Progenitor cell of endocrine pancreas (in vitro differentiated cells): ENCODE measurements at regions not wholly inside any gene's neighbourhood (a gene's known extent, or its start where the extent isn't known, plus 50 kb on each side); places are given as distances from the start of the nearest gene placed in this dataset.

Experiments
- DNase-seq: peaks from one replicate; pipeline ENCODE4 v3.0.0; 2021; ENCODE audit warnings: low spot score; ENCODE audit not compliant: unreplicated experiment
- H3K27ac Mint-ChIP-seq: 2 replicates; pipeline ENCODE4 v1.8.0; 2021; ENCODE audit warnings: mild to moderate bottlenecking, moderate library complexity, mixed read lengths
- H3K27me3 Mint-ChIP-seq: 2 replicates; pipeline ENCODE4 v1.8.0; 2021; ENCODE audit warnings: mixed read lengths
- H3K36me3 Mint-ChIP-seq: 2 replicates; pipeline ENCODE4 v1.8.0; 2022; ENCODE audit warnings: mixed read lengths; ENCODE audit not compliant: insufficient read depth
- H3K4me1 Mint-ChIP-seq: 2 replicates; pipeline ENCODE4 v1.8.0; 2021; ENCODE audit warnings: low read depth, mixed read lengths
- H3K4me3 Mint-ChIP-seq: 2 replicates; pipeline ENCODE4 v1.8.0; 2021; ENCODE audit warnings: low read depth, mild to moderate bottlenecking, moderate library complexity, mixed read lengths
- H3K9me3 Mint-ChIP-seq: 2 replicates; pipeline ENCODE4 v1.8.0; 2021; ENCODE audit warnings: low read depth, mixed read lengths
- CTCF ChIP-seq: fragments of 200-600 bp; sonication (generic); IDR thresholded peaks from one replicate; pipeline ENCODE4 v1.5.0; 2021; ENCODE audit warnings: antibody characterized with exemption, mild to moderate bottlenecking; ENCODE audit not compliant: unreplicated experiment

DNA sequence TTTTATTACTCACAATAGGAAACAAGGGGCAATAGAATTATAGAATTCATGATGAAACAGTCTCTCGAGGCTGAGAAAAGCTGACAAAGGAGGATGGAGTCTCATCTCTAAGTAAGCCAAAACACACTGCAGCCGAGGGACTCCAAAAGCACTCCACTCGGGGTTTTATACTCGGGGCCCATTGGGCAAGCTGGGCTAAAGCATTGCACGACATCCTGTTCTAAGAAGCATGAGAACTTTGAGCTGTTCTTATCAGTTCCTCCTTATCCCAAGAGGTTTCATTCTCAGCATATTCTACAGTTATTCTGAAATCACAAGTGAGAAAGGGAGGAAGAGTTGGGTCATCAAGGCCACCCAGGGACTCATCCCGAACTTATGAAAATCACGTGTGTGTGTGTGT is 1475.5 kb downstream of the PCDH18 start:
- Mint-ChIP-seq H3K9me3 (no peaks in the 10 kb centered on the region), H3K4me1 (peaks cover 3% of the 10 kb centered on the region), H3K36me3 (no peaks in the 10 kb centered on the region), H3K4me3 (no peak overlapping the region), H3K27ac (no peak overlapping the region), H3K27me3 (no peaks in the 10 kb centered on the region)
- no peak for DNase-seq
- no peak for TF ChIP-seq CTCF

DNA sequence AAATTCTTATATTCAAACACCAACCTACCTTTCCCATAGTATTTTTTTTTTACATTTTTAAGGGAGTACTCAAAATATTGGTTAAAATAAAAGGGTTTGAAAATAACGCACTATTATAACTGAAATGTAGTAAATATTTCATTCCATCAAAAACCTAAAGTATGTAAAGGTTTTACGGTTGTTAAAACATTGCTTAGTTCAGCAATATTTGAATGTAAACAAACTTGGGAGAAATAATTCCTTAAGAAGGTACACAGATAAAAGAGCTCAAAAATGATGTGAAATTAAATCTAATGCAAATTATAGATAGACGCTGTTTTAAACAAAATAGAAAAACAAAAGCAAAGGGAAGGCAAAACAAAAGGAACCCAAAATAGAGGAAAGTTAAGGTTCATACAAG is 1476.9 kb downstream of the PCDH18 start:
- Mint-ChIP-seq H3K4me1 (no peaks in the 10 kb centered on the region), H3K36me3 (no peaks in the 10 kb centered on the region), H3K9me3 (no peaks in the 10 kb centered on the region), H3K27ac (no peak overlapping the region), H3K27me3 (no peaks in the 10 kb centered on the region), H3K4me3 (no peak overlapping the region)
- DNase-seq: no peak
- no peak for TF ChIP-seq CTCF

- H3K27ac Mint-ChIP-seq: no peak overlapping the region
Measured at GRCh38 chr4:136036744-136037143, 1495.5 kb downstream of the PCDH18 start.

GRCh38 chr4:136032391-136032790 is 1499.9 kb downstream of the PCDH18 start:
- DNase-seq: no peak
- Mint-ChIP-seq H3K4me1 (peaks cover 2% of the 10 kb centered on the region), H3K4me3 (no peak overlapping the region), H3K27ac (peak overlapping the region; percentile 46), H3K9me3 (peaks cover 9% of the 10 kb centered on the region), H3K27me3 (no peaks in the 10 kb centered on the region), H3K36me3 (no peaks in the 10 kb centered on the region)
- no peak for TF ChIP-seq CTCF

More at GRCh38 chr4:136036744-136037143, 1495.5 kb downstream of the PCDH18 start:
- Mint-ChIP-seq H3K4me1 (peaks cover 2% of the 10 kb centered on the region), H3K36me3 (no peaks in the 10 kb centered on the region), H3K9me3 (peaks cover 3% of the 10 kb centered on the region), H3K27me3 (no peaks in the 10 kb centered on the region), H3K4me3 (no peak overlapping the region)
- DNase-seq: no peak
- no peak for TF ChIP-seq CTCF

- Mint-ChIP-seq H3K27me3 (no peaks in the 10 kb centered on the region), H3K27ac (no peak overlapping the region), H3K4me3 (no peak overlapping the region), H3K4me1 (no peaks in the 10 kb centered on the region), H3K9me3 (peaks cover 36% of the 10 kb centered on the region), H3K36me3 (no peaks in the 10 kb centered on the region)
- DNase-seq: no peak
- TF ChIP-seq CTCF: no peak
Measured at GRCh38 chr4:136025540-136025939, 1506.8 kb downstream of the PCDH18 start.
